SK-N-MC (cell line): ENCODE measurements at regions not wholly inside any gene's neighbourhood (a gene's known extent, or its start where the extent isn't known, plus 50 kb on each side); places are given as distances from the start of the nearest gene placed in this dataset.

Experiments used
- DNase-seq: peaks from one replicate; pipeline ENCODE4 v3.0.0-alpha.2; 2011; ENCODE audit warnings: low read depth, low spot score
- H3K27ac ChIP-seq: fragments of 200-600 bp; sonication (generic); 2 replicates; pipeline ENCODE4 v1.5.1; 2016; ENCODE audit warnings: mixed run types
- H3K36me3 ChIP-seq: fragments of 200-600 bp; sonication (generic); 2 replicates; pipeline ENCODE4 v1.6.1; 2017; ENCODE audit warnings: antibody characterized with exemption, low read length, mixed read lengths; ENCODE audit not compliant: insufficient read depth
- H3K4me3 ChIP-seq: fragments of 200-600 bp; sonication (generic); 2 replicates; pipeline ENCODE4 v1.5.1; 2016
- H3K9ac ChIP-seq: fragments of 200-600 bp; sonication (generic); 2 replicates; pipeline ENCODE4 v1.8.0; 2017; ENCODE audit warnings: mixed run types, mixed read lengths; ENCODE audit not compliant: insufficient read length
- H3K9me3 ChIP-seq: fragments of 200-600 bp; sonication (generic); 2 replicates; pipeline ENCODE4 v1.6.1; 2017; ENCODE audit warnings: low read depth, mild to moderate bottlenecking, antibody characterized with exemption, low read length, moderate library complexity, mixed read lengths
- EZH2 ChIP-seq: fragments of 200-600 bp; sonication (generic); IDR thresholded peaks from one replicate; pipeline ENCODE4 v1.6.1; 2017; ENCODE audit warnings: antibody characterized with exemption
- FOXP2 ChIP-seq: optimal IDR thresholded peaks from 2 replicates; pipeline ENCODE3; 2011; ENCODE audit warnings: mild to moderate bottlenecking, moderate library complexity; ENCODE audit not compliant: insufficient read depth; ENCODE audit errors: extremely low read length, control extremely low read depth
- POLR2AphosphoS5 ChIP-seq: IDR thresholded peaks from 2 replicates; pipeline ENCODE4 v1.6.1; 2012; ENCODE audit warnings: mild to moderate bottlenecking, low read depth, low read length, borderline replicate concordance

DNA sequence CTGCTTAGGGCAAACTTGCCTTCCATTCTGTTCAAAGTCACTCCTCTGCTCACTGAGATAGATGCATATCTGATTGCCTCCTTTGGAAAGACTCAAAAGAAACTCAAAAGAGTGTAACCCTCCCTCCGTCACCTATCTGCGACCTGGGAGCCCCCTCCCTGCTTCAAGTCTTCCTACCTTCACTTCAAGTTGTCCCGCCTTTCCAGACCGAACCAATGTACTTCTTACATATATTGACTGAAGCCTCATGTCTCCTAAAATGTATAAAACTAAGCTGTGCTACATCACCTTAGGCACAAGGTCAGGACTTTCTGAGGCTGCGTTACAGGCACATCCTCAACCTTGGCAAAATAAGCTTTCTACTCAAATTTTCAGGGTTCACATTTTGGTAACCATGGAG lies 77.4 kb upstream of the C1GALT1 start:
- H3K9ac ChIP-seq = no peak overlapping the region
- no peaks in the 10 kb centered on the region for H3K9me3 ChIP-seq
- H3K36me3 ChIP-seq = no peaks in the 10 kb centered on the region
- no peak for TF ChIP-seq POLR2AphosphoS5
- TF ChIP-seq EZH2 = no peak
- no peak for TF ChIP-seq FOXP2
- no peak for DNase-seq
- no peak overlapping the region for H3K4me3 ChIP-seq
- no peak overlapping the region for H3K27ac ChIP-seq

DNA sequence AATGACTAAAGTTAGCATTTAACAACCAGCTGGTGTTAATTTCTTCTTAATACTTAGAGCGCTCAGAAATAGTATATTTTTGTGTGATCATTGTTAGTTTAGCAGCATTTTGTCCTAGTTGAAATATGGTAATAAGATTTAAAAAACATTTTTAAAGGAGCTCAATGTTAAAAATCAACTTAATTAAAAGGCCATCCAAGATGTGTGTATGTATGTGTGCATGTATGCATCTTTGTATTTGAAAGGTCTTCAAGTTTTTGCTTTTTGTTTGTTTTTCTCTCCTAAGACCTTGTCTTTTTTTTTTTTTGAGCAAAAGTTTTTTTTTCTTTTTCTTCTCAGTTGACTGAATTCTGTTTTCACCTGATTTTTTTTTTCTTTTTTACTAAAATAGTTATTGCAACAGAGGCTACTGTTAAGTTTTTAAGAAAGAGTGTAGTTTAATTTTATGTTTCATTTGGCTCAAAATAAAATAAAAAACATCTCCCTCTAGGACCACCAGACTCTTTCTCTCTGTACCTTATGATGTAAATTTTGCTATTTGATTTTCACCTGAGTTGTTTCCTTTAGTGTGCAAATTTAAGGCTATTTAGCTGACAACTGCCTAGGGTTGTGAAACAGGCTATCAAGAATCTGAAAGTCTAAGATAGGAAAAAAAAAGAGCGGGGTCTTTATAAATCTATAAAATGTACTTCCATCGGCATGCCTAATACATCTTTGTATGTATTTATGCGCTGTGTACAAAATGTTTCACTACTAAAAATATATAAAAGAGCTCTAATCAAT lies 76.4 kb upstream of the C1GALT1 start:
- DNase-seq = no peak
- Histone ChIP-seq H3K4me3 (no peak overlapping the region), H3K9me3 (no peaks in the 10 kb centered on the region), H3K9ac (no peak overlapping the region), H3K36me3 (no peaks in the 10 kb centered on the region), H3K27ac (no peak overlapping the region)
- TF ChIP-seq EZH2 (no peak), POLR2AphosphoS5 (no peak), FOXP2 (no peak)

DNA sequence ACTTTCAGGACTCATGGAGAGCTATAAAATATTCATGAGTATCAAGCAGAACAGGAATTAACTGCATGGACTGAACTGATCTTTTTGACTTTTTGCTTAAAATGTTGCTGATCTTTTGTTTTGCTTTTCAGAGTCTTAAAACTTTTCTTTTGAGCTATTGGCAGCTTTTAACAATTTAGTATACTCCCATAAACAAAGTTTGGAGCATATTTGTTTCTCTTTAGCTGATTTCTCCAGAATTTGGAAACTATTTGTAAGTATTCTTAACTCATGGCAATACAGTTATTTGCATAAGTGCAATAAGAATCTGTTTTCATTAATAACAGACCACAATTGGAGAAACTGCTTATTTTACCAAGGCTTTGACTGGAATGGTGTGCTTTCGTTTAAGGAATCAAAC lies 73.4 kb upstream of the C1GALT1 start:
- Histone ChIP-seq H3K9ac (no peak overlapping the region), H3K36me3 (no peaks in the 10 kb centered on the region), H3K27ac (no peak overlapping the region), H3K4me3 (no peak overlapping the region), H3K9me3 (no peaks in the 10 kb centered on the region)
- no peak for TF ChIP-seq POLR2AphosphoS5
- no peak for TF ChIP-seq FOXP2
- no peak for TF ChIP-seq EZH2
- no peak for DNase-seq

DNA sequence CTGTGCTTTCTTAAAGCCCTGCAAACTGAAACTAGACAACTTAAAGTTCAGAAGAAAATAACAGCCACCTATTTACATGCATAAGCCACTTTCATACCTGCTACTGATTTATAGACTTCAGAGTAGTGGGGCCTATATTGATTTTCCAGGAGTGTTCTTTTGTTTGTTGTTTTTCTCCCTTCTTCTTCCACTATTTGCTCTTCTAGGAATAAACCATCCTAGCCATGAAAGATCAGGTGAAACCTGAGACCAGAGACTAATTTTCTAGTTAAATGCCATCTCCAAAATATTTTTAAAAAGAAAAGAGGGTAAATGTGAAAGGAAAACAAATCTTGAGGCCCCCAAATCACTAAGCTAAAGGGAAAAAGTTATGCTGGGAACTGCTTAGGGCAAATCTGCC lies 72.4 kb upstream of the C1GALT1 start:
- H3K27ac ChIP-seq = no peak overlapping the region
- no peak for DNase-seq
- H3K4me3 ChIP-seq = no peak overlapping the region
- no peak overlapping the region for H3K9ac ChIP-seq
- TF ChIP-seq FOXP2 = no peak
- TF ChIP-seq POLR2AphosphoS5 = no peak
- TF ChIP-seq EZH2 = no peak
- H3K9me3 ChIP-seq = no peaks in the 10 kb centered on the region
- H3K36me3 ChIP-seq = no peaks in the 10 kb centered on the region

DNA sequence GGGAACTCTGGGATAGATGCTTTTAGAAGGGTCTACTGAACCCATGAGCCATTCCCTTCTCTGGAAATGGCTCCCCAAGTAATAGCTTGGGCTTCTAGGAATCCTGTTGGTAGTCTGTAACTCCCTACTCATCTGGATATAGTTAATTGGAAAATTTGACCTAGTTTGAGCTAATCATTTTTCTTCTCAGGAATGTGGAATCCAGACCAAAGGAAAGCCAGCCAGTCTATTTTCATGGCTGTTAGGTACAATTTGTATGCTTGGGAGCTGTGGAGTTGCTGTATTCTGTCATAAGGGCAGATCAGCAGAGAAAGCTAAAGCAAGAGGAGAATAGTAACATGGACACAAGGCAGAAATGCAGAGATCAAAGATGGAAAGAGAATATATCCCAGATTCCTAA lies 71.6 kb upstream of the C1GALT1 start:
- DNase-seq = no peak
- Histone ChIP-seq H3K9ac (no peak overlapping the region), H3K27ac (no peak overlapping the region), H3K9me3 (no peaks in the 10 kb centered on the region), H3K36me3 (no peaks in the 10 kb centered on the region), H3K4me3 (no peak overlapping the region)
- TF ChIP-seq EZH2 (no peak), FOXP2 (no peak), POLR2AphosphoS5 (no peak)

DNA sequence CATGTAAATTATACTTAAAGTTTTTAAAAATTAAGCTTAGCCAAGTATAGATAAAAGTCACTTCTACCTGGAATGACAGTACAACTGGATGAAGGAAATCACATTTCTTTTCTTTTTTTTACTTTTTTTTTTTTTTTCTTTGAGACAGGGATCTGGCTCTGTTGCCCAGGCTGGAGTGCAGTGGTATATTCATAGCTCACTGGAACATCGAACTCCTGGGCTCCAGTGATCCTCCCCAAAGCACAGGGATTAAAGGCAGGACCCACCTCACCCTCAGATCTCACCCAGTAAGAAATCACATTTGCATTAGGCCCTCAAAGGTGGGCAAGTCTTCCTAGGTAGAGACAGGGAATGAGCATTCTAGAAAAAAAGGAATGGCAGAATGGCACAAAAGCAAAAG lies 69.5 kb upstream of the C1GALT1 start:
- Histone ChIP-seq H3K27ac (no peak overlapping the region), H3K9ac (no peak overlapping the region), H3K4me3 (no peak overlapping the region), H3K36me3 (no peaks in the 10 kb centered on the region), H3K9me3 (no peaks in the 10 kb centered on the region)
- TF ChIP-seq EZH2 = no peak
- no peak for TF ChIP-seq FOXP2
- TF ChIP-seq POLR2AphosphoS5 = no peak
- DNase-seq = no peak

DNA sequence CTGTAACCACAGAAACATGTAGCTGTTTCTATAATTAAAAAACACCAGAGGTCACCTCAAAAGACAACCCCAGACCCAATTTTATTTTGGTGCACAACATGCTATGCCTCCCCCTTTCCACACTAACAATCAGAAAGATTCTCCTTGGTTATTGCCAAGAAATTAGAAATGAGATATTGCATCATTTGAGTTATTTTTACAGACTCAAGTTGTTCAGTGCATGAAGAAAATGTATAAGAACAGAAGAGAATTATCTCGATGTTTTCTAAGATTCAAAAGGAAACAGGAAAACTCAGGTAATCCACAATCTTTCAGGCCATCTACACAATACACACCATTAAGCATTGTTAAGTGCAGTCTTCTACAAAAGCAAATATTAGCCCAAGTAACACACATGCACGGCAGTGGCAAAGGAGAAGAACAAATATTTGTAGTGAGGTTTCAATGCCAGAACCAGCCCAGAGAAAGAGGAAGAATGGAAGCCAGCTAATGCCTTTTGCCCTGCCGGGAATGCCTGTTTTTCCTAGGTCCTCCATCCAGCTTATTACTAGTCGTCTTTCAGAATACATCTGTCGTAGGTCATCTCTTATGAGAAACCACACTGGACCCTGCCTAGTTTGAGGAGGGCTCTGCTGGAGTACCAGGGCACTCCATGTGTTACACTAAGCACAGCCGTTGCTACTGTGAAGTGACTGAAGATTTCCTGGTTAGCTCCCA lies 67.6 kb upstream of the C1GALT1 start:
- TF ChIP-seq EZH2 = no peak
- no peak for TF ChIP-seq FOXP2
- no peak for TF ChIP-seq POLR2AphosphoS5
- no peak for DNase-seq

DNA sequence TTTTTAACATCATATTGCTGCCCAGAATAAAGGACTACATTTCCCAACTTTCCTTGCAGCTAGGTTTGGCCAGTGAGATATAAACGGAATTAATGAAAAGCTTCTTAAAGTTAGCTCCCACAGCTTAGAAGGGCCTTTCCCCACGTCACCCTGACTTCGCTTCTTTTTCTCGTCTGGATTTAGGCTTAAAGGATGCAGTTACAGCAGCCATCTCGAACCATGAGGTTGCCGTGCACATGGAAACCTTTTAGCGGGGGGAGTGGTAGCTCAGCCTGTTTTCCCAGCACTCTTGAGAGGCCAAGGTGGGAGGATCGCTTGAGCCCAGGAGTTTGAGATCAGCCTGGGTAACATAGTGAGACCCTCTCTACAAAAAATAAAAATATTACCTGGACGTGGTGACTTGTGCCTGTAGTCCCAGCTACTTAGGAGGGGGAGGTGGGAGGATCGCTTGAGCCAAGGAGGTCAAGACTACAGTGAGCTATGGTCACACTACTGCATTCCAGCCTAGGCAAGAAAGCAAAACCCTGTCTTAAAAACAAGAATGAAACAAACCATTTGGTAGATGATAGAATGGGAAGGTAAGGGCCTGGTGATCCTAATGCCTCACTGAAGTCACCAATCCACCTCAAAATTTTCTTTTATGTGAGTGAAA lies 64.3 kb upstream of the C1GALT1 start:
- H3K9ac ChIP-seq = no peak overlapping the region
- no peaks in the 10 kb centered on the region for H3K9me3 ChIP-seq
- no peak for DNase-seq
- H3K4me3 ChIP-seq = no peak overlapping the region
- TF ChIP-seq POLR2AphosphoS5 = no peak
- TF ChIP-seq FOXP2 = no peak
- no peak for TF ChIP-seq EZH2
- no peak overlapping the region for H3K27ac ChIP-seq
- H3K36me3 ChIP-seq = no peaks in the 10 kb centered on the region

More for the DNA sequence above, 67.6 kb upstream of the C1GALT1 start:
- Histone ChIP-seq H3K9me3 (no peaks in the 10 kb centered on the region), H3K9ac (no peak overlapping the region), H3K36me3 (no peaks in the 10 kb centered on the region), H3K27ac (no peak overlapping the region), H3K4me3 (no peak overlapping the region)
